ENCODE measurements at regions not wholly inside any gene's neighbourhood (a gene's known extent, or its start where the extent isn't known, plus 50 kb on each side); places are given as distances from the start of the nearest gene placed in this dataset. TPM values are rescaled to one million over a fixed set of nuclear protein-coding genes. Genes with fewer than 3 reads are reported as not detected.

DNA sequence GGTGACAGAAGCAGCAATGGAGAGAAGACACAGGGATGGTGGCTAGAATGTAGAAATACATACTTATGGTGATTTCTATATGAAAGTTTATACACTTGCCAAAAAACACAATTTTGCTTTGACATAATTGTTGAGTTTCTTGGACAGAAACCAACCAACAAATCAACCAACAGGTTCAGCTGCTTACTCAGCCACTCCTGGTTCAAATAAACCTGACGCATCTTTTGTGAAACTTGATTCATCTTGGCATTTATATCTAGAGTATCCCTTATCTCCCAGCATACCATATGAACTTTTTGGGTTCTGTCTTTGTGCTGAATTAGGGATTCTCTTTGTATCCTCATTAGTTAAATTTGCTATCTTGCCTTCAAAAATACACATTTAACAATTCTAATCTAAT is 54.1 kb upstream of the ERBB4 start:
- no peaks in the 10 kb centered on the region for H3K79me2 ChIP-seq (ENCODE audit: insufficient read depth, low read length)
- H3K9ac ChIP-seq (ENCODE audit: low read length) = no peak overlapping the region
- no peak overlapping the region for H3K27ac ChIP-seq (ENCODE audit: low read depth, low read length)
- no peaks in the 10 kb centered on the region for H4K20me1 ChIP-seq (ENCODE audit: insufficient read depth, low read length)
- no peaks in the 10 kb centered on the region for H3K27me3 ChIP-seq (ENCODE audit: insufficient read depth, low read length)
- Mint-ChIP-seq H3K4me1 (ENCODE audit: low read depth, unreplicated experiment) (peaks cover 4% of the 10 kb centered on the region), H3K9me3 (ENCODE audit: unreplicated experiment) (no peaks in the 10 kb centered on the region), H3K4me3 (ENCODE audit: unreplicated experiment) (no peak overlapping the region), H3K27ac (ENCODE audit: unreplicated experiment) (no peak overlapping the region), H3K27me3 (ENCODE audit: low read depth, unreplicated experiment) (no peaks in the 10 kb centered on the region), H3K36me3 (ENCODE audit: low read depth, unreplicated experiment) (no peaks in the 10 kb centered on the region)
- H3K4me3 ChIP-seq (ENCODE audit: insufficient read depth, low read depth, low read length) = no peak overlapping the region
- H3K9me3 ChIP-seq (ENCODE audit: insufficient read depth, low read depth, low read length) = no peaks in the 10 kb centered on the region
- no peak overlapping the region for H2AFZ ChIP-seq (ENCODE audit: low read depth, low read length)
- no peak for TF ChIP-seq EZH2 (IDR thresholded peaks at IDR 0.05; ENCODE audit: insufficient read depth, low read length)
- TF ChIP-seq, protein P1, sequence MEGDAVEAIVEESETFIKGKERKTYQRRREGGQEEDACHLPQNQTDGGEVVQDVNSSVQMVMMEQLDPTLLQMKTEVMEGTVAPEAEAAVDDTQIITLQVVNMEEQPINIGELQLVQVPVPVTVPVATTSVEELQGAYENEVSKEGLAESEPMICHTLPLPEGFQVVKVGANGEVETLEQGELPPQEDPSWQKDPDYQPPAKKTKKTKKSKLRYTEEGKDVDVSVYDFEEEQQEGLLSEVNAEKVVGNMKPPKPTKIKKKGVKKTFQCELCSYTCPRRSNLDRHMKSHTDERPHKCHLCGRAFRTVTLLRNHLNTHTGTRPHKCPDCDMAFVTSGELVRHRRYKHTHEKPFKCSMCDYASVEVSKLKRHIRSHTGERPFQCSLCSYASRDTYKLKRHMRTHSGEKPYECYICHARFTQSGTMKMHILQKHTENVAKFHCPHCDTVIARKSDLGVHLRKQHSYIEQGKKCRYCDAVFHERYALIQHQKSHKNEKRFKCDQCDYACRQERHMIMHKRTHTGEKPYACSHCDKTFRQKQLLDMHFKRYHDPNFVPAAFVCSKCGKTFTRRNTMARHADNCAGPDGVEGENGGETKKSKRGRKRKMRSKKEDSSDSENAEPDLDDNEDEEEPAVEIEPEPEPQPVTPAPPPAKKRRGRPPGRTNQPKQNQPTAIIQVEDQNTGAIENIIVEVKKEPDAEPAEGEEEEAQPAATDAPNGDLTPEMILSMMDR (IDR thresholded peaks at IDR 0.05; ENCODE audit: insufficient read depth, low read depth, low read length) = no peak
- H3K4me1 ChIP-seq (ENCODE audit: insufficient read depth, low read length) = no peaks in the 10 kb centered on the region
- no peak for FAIRE-seq
- no peaks in the 10 kb centered on the region for H3K36me3 ChIP-seq (ENCODE audit: insufficient read depth, low read length)
- H3K4me2 ChIP-seq (ENCODE audit: low read length) = no peak overlapping the region
- DNase-seq (ENCODE audit: low read depth) = no peak

Small RNA genes lying in the stretch of these regions (microRNA-seq; reads per million reads assigned to microRNA genes)
- gene MIR4776-1 = not detected
- not detected for gene MIR4776-2
